A549 (cell line): ENCODE measurements at regions not wholly inside any gene's neighbourhood (a gene's known extent, or its start where the extent isn't known, plus 50 kb on each side); places are given as distances from the start of the nearest gene placed in this dataset.

Experiments used
- ATAC-seq, 2 experiments: fragments of 200-7000 bp in 1 of 2; fragments of >200 bp in 1 of 2; cut with Nextera tagmentation in 1 of 2; cut with Tn5 transposase in 1 of 2; 3 replicates each; pipeline versions ENCODE4 v1.8.0 to v1.9.1; 2018 to 2020; ENCODE audit warnings: mild to moderate bottlenecking in 1 of 2, moderate library complexity in 1 of 2
- CTCF ChIA-PET: fragments of 300-600 bp; sonication (Branson Sonifier 250); formaldehyde crosslinking; extraction: SDS; loops from one replicate; lab custom pipeline; 2021; ENCODE audit warnings: antibody characterized with exemption, inconsistent platforms; lab: Yijun Ruan, JAX
- POLR2A ChIA-PET: fragments of 350-600 bp; formaldehyde crosslinking; extraction: SDS; loops from one replicate; lab custom pipeline; 2021; ENCODE audit warnings: antibody characterized with exemption, inconsistent platforms; lab: Yijun Ruan, JAX
- DNase-seq, 2 experiments: peaks; one replicate each; pipeline versions ENCODE4 v3.0.0 to v3.0.0-alpha.2; 2011 to 2016; ENCODE audit warnings: low read depth in 1 of 2, low spot score in 1 of 2
- FAIRE-seq: peaks from 2 replicates; lab custom pipeline; 2011; peaks lifted over from hg19 to GRCh38; lab: Jason Lieb, UNC
- H3K27ac ChIP-seq, 2 experiments: fragments of >200 bp; sonication (Bioruptor Twin); formaldehyde crosslinking; 3 replicates each; pipeline ENCODE4 v1.5.1; 2016 to 2017
- H3K4me1 ChIP-seq: fragments of >200 bp; sonication (Bioruptor Twin); formaldehyde crosslinking; 3 replicates; pipeline ENCODE4 v1.6.1; 2016
- H3K4me2 ChIP-seq: fragments of >200 bp; sonication (Bioruptor Twin); formaldehyde crosslinking; 3 replicates; pipeline ENCODE4 v1.6.1; 2016
- H3K4me3 ChIP-seq: fragments of >200 bp; sonication (Bioruptor Twin); formaldehyde crosslinking; 3 replicates; pipeline ENCODE4 v1.5.1; 2016
- H3K9me3 ChIP-seq: fragments of >200 bp; sonication (Bioruptor Twin); formaldehyde crosslinking; 3 replicates; pipeline ENCODE4 v1.6.1; 2016
- CBX8 ChIP-seq: fragments of 200-600 bp; sonication (generic); IDR thresholded peaks from 2 replicates; pipeline ENCODE4 v1.6.1; 2016
- CTCF ChIP-seq: fragments of >200 bp; sonication (Bioruptor Twin); formaldehyde crosslinking; IDR thresholded peaks from 3 replicates; pipeline ENCODE4 v1.5.1; 2016
- EHF ChIP-seq: fragments of 250-450 bp; sonication (Bioruptor Pico); IDR thresholded peaks from 2 replicates; pipeline ENCODE4 v1.5.0; 2020; ENCODE audit warnings: mild to moderate bottlenecking
- EHMT2 ChIP-seq: fragments of 200-600 bp; sonication (generic); IDR thresholded peaks from 2 replicates; pipeline ENCODE4 v1.6.1; 2016; ENCODE audit warnings: antibody characterized with exemption, low read depth, mild to moderate bottlenecking, moderate library complexity
- FOSB ChIP-seq: fragments of 250-450 bp; sonication (Bioruptor Pico); IDR thresholded peaks from 2 replicates; pipeline ENCODE4 v1.5.0; 2020; ENCODE audit warnings: mild to moderate bottlenecking, moderate library complexity
- FOXS1 ChIP-seq: fragments of 250-450 bp; sonication (Bioruptor Pico); IDR thresholded peaks from 2 replicates; pipeline ENCODE4 v1.5.0; 2020; ENCODE audit warnings: mild to moderate bottlenecking, moderate library complexity
- GATA3 ChIP-seq: IDR thresholded peaks from 2 replicates; pipeline ENCODE4 v1.6.1; 2012; ENCODE audit warnings: borderline replicate concordance
- HEYL ChIP-seq: fragments of 250-450 bp; sonication (Bioruptor Pico); IDR thresholded peaks from 2 replicates; pipeline ENCODE4 v1.8.0; 2021; ENCODE audit warnings: mild to moderate bottlenecking, moderate library complexity
- HMGXB4 ChIP-seq: fragments of 250-450 bp; sonication (Bioruptor Pico); IDR thresholded peaks from 2 replicates; pipeline ENCODE4 v1.5.0; 2021; ENCODE audit warnings: mild to moderate bottlenecking, moderate library complexity, borderline replicate concordance
- HOXA7 ChIP-seq: fragments of 250-450 bp; sonication (Bioruptor Pico); IDR thresholded peaks from 2 replicates; pipeline ENCODE4 v1.5.0; 2020; ENCODE audit warnings: mild to moderate bottlenecking, moderate library complexity
- HOXB5 ChIP-seq: fragments of 250-450 bp; sonication (Bioruptor Pico); IDR thresholded peaks from 2 replicates; pipeline ENCODE4 v1.5.0; 2020; ENCODE audit warnings: mild to moderate bottlenecking, moderate library complexity
- KDM5A ChIP-seq: fragments of 200-600 bp; sonication (generic); IDR thresholded peaks from 2 replicates; pipeline ENCODE4 v1.6.1; 2016; ENCODE audit warnings: antibody characterized with exemption, mild to moderate bottlenecking
- MAFK ChIP-seq: fragments of 450-650 bp; IDR thresholded peaks from 2 replicates; pipeline ENCODE4 v1.6.1; 2014; ENCODE audit not compliant: partially characterized antibody
- NFE2L2 ChIP-seq: fragments of 150-350 bp; conservative IDR thresholded peaks from 2 replicates; pipeline ENCODE4 v1.6.1; 2014; ENCODE audit warnings: low read length
- NPAS2 ChIP-seq: fragments of 250-450 bp; sonication (Bioruptor Pico); IDR thresholded peaks from 2 replicates; pipeline ENCODE4 v1.8.0; 2022; ENCODE audit warnings: mild to moderate bottlenecking, moderate library complexity, borderline replicate concordance
- PHF8 ChIP-seq: fragments of 200-600 bp; sonication (generic); IDR thresholded peaks from 2 replicates; pipeline ENCODE4 v1.6.1; 2016; ENCODE audit warnings: low read depth, mild to moderate bottlenecking, antibody characterized with exemption, moderate library complexity, borderline replicate concordance
- POLR2A ChIP-seq: IDR thresholded peaks from 2 replicates; pipeline ENCODE4 v1.6.1; 2012; ENCODE audit warnings: mild to moderate bottlenecking, low read length
- RAD21 ChIP-seq, 2 experiments: fragments of >200 bp in 1 of 2; sonication (Bioruptor Twin) in 1 of 2; formaldehyde crosslinking in 1 of 2; IDR thresholded peaks in 1 of 2; conservative IDR thresholded peaks in 1 of 2; 2 replicates in 1 of 2; 3 replicates in 1 of 2; pipeline ENCODE4 v1.6.1; 2012 to 2018; ENCODE audit warnings: inconsistent platforms in 1 of 2
- RCOR1 ChIP-seq: fragments of 150-350 bp; IDR thresholded peaks from 2 replicates; pipeline ENCODE4 v1.6.1; 2014; ENCODE audit warnings: antibody characterized with exemption, low read length, low read depth
- RFX5 ChIP-seq: fragments of 450-650 bp; IDR thresholded peaks from 2 replicates; pipeline ENCODE4 v1.7.1; 2014; ENCODE audit warnings: antibody characterized with exemption, mild to moderate bottlenecking, moderate library complexity
- RNF2 ChIP-seq: fragments of 200-600 bp; sonication (generic); IDR thresholded peaks from 2 replicates; pipeline ENCODE4 v1.6.1; 2016; ENCODE audit warnings: low read depth, mild to moderate bottlenecking, antibody characterized with exemption, moderate library complexity, borderline replicate concordance
- SMC3 ChIP-seq: fragments of >200 bp; sonication (Bioruptor Twin); formaldehyde crosslinking; IDR thresholded peaks from 3 replicates; pipeline ENCODE4 v1.6.1; 2018; ENCODE audit warnings: inconsistent platforms
- SREBF2 ChIP-seq: fragments of 450-650 bp; IDR thresholded peaks from 2 replicates; pipeline ENCODE4 v1.6.1; 2014; ENCODE audit warnings: mild to moderate bottlenecking, moderate library complexity
- TFCP2L1 ChIP-seq: fragments of 250-450 bp; sonication (Bioruptor Pico); IDR thresholded peaks from 2 replicates; pipeline ENCODE4 v1.5.0; 2021; ENCODE audit warnings: mild to moderate bottlenecking
- TP53 ChIP-seq: fragments of 250-450 bp; sonication (Bioruptor Pico); IDR thresholded peaks from 2 replicates; pipeline ENCODE4 v1.5.0; 2021; ENCODE audit warnings: mild to moderate bottlenecking, moderate library complexity
- WGBS: methylation state at CpG from one replicate; pipeline ENCODE4 v1.1.6; 2017; ENCODE audit errors: missing lambda C conversion rate; 5-methylcytosine and 5-hydroxymethylcytosine counted together

GRCh38 chr6:7672066-7673062, 53.5 kb upstream of the BMP6 start:
- Histone ChIP-seq H3K9me3 (no peaks in the 10 kb centered on the region), H3K4me2 (peak overlapping the region; percentile 52), H3K4me3 (no peak overlapping the region), H3K27ac (peak overlapping the region; percentile 47 to 77), H3K4me1 (peaks cover 38% of the 10 kb centered on the region)
- ChIA-PET CTCF (interaction anchor here (0.8 to 2.9 kb wide), 5 partner anchors 20 to 334 kb away, joined by 3 to 12 read pairs (median 3); partner anchors contain the start of gene BMP6), POLR2A (interaction anchor here (1.1 kb wide), 1 partner anchor 20 kb away, joined by 5 read pairs; no protein-coding TSS in a partner anchor)
- no peak for DNase-seq
- no peak for FAIRE-seq
- 88% methylated on average over 20 of the region's 20 CpGs for whole genome bisulfite sequencing
- no peak for TF ChIP-seq TP53 (CRISPR knock-in tag)
- ATAC-seq: no peak; a peak in 1 of 6 replicates

- Histone ChIP-seq H3K4me3 (no peak overlapping the region), H3K4me1 (peaks cover 38% of the 10 kb centered on the region), H3K9me3 (no peaks in the 10 kb centered on the region), H3K4me2 (peak overlapping the region; percentile 52), H3K27ac (peak overlapping the region; percentile 47 to 77)
- DNase-seq: peak in 1 of 2 experiments; percentile 64
- ChIA-PET POLR2A (interaction anchor here (0.6 kb wide), 1 partner anchor 25 kb away, joined by 3 read pairs; no protein-coding TSS in a partner anchor), CTCF (interaction anchor here (0.8 to 2.9 kb wide), 4 partner anchors 19 to 54 kb away, joined by 3 to 12 read pairs (median 3); partner anchors contain the start of gene BMP6)
- WGBS: 46% methylated on average over 14 of the region's 16 CpGs
- peak; percentile 45 to 71; a peak in 3 of 6 replicates for ATAC-seq
- no peak for FAIRE-seq
- no peak for TF ChIP-seq FOXS1 (CRISPR knock-in tag)
- no peak for TF ChIP-seq GATA3
- TF ChIP-seq HMGXB4 (CRISPR knock-in tag): no peak
- TF ChIP-seq SMC3: peak; percentile 29; the same call in 1 of the 3 replicates
- peak; percentile 16 to 42; a peak in 2 of 5 replicates for TF ChIP-seq RAD21 (conservative IDR thresholded peaks at IDR 0.05 in 1 of 2, IDR thresholded peaks at IDR 0.05 in 1 of 2)
These were observed 52.8 kb upstream of the BMP6 start for GRCh38 chr6:7673063-7673536.

GRCh38 chr6:7674291-7674690, 51.6 kb upstream of the BMP6 start:
- no peaks in the 10 kb centered on the region for H3K9me3 ChIP-seq
- POLR2A ChIA-PET: no interaction called here
- TF ChIP-seq RNF2 (no peak), RAD21 (conservative IDR thresholded peaks at IDR 0.05 in 1 of 2, IDR thresholded peaks at IDR 0.05 in 1 of 2) (no peak), EHF (CRISPR knock-in tag) (no peak), CBX8 (no peak), EHMT2 (no peak), POLR2A (no peak), SREBF2 (no peak), SMC3 (no peak), TFCP2L1 (CRISPR knock-in tag) (no peak)
- ATAC-seq (no peak), DNase-seq (no peak), FAIRE-seq (no peak)
- H3K4me3 ChIP-seq: no peak overlapping the region
- no peak overlapping the region for H3K4me2 ChIP-seq
- WGBS: 80% methylated on average over 5 of the region's 6 CpGs
- H3K4me1 ChIP-seq: peaks cover 38% of the 10 kb centered on the region
- no peak overlapping the region; a peak in 1 of 6 replicates for H3K27ac ChIP-seq
- CTCF ChIA-PET: interaction anchor here (0.6 to 2.9 kb wide), 3 partner anchors 47 to 133 kb away, joined by 3 to 12 read pairs (median 3); partner anchors contain the start of gene DSP

DNA sequence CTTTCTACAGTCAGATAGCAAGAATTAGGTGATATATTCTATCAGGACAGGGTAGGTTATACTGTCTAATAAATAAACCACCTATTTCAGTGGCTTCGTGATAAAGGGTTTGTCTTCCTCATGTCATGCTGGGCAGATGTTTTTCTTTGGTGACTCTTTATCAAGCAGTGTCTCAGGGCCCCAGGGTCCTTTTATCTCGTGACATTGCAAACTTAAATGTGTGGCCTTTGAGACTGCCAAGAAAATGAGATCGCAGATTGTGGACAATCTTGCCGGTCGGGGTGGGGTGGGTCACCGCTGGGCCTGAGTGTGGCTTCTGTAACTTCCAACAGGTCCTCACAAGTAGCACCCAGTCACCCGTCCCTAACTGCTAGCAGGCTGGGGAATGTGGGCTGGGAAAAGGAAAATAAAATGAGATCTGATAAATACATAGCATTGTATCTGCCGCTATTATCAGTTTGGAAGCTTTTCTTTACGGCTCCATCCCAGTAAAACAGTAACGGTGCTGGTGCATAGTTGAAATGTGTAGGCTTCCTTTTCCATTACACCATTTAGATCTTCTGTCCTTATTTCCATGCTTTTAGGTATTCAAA, 50.5 kb upstream of the BMP6 start:
- H3K4me3 ChIP-seq: no peak overlapping the region
- 74% methylated on average over 10 of the region's 10 CpGs for WGBS
- no peak for TF ChIP-seq KDM5A
- TF ChIP-seq RCOR1: no peak
- TF ChIP-seq SREBF2: no peak
- TF ChIP-seq PHF8: no peak
- TF ChIP-seq CTCF: no peak
- no peak for TF ChIP-seq MAFK
- no peak for TF ChIP-seq HOXA7
- no peak for TF ChIP-seq HOXB5 (CRISPR knock-in tag)
- TF ChIP-seq RFX5: no peak
- no peak for TF ChIP-seq NFE2L2
- TF ChIP-seq FOSB: no peak
- TF ChIP-seq HEYL (CRISPR knock-in tag): no peak
- no peak for TF ChIP-seq NPAS2 (CRISPR knock-in tag)
- TF ChIP-seq, all 56 proteins: peak for 0
- FAIRE-seq (no peak), ATAC-seq (no peak), DNase-seq (no peak)
- ChIA-PET POLR2A (no interaction called here), CTCF (interaction anchor here (0.7 kb wide), 1 partner anchor 11 kb away, joined by 3 read pairs; no protein-coding TSS in a partner anchor)
- Histone ChIP-seq H3K9me3 (no peaks in the 10 kb centered on the region), H3K27ac (peak overlapping the region in 1 of 2 experiments; percentile 35; a peak in 1 of 6 replicates), H3K4me2 (no peak overlapping the region), H3K4me1 (peaks cover 33% of the 10 kb centered on the region)
